ENCODE measurements at regions not wholly inside any gene's neighbourhood (a gene's known extent, or its start where the extent isn't known, plus 50 kb on each side); places are given as distances from the start of the nearest gene placed in this dataset.
"Not testable (repeated sequence)": the region's sequence is repeated elsewhere in the genome, so short reads cannot be mapped to it uniquely, and the experiment has no call there.

DNA sequence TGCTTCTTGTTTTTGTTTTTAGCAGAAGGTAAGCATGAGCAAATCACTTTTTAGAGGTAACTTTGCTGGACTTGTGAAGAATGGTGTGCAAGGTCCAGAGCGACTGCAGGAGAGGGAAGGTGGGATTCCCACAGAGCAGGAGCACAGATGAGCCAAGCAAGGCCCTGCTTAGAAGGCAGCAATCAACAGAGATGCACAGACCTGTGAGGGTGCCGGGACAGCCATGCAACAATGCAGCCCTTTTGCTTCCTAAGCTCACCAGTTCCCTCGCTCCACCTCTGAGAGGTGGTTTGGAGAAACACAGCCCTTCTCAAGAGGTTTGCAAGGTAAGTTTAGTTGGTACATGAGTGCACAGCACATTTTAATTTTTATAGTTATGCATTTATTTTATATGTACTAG is 85.1 kb upstream of the FBXO28 start:
- not testable (repeated sequence) for DNase-seq (ENCODE audit: low spot score)

GRCh38 chr1:224023122-224023521 is 90.8 kb upstream of the FBXO28 start:
- DNase-seq (ENCODE audit: low spot score): not testable (repeated sequence)

DNA sequence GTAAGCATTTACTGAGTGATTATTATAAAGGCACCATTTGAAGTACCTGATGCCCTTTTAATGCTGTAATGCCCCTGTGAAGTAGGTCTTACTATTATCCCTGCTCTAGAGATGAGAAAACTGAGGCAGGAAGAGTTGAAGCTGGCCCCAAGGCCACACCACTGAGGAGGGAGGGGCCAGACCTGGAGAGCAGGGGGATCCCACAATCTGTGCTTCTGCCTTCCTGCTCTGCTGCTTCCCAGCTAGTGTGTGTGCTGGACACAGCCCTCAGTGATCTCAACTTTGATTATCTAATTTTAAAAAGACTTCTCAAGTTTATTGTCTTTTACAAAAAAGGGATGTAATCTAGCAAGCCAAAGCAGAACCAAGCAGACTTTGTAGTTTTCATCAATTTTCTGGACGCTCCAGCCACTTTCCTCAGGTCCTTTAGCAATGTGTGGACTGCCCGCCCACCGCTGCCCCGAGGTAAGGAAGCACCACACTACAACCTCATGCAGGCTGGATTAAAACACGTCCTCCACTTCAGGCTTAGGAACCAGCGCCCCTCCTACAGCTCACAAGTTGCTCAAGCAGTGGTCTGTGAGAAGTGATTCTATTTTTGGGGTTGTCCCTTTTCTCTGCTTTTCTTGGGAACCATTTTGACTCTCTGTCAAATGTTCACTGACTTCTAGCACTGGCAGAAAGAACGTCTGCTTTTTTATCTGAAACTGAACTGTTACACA is 91.5 kb upstream of the FBXO28 start:
- not testable (repeated sequence) for DNase-seq (ENCODE audit: low spot score)

GRCh38 chr1:224019866-224020265 is 94.0 kb upstream of the FBXO28 start:
- DNase-seq (ENCODE audit: low spot score): not testable (repeated sequence)

DNA sequence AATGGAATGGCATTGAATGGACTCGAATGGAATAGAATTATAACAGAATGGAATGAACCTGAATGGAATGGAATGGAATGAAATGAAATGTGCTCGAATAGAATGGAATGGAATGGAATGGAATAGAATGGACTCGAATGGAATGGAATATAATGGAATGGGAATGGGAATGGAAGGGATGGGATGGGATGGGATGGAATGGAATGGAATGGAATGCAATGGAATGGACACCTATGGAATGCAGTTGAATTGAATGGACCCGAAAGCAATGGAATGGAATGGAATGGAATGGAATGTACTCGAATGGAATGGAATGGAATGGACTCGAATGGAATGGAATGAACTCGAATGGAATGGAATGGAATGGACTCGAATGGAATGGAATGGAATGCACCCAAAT is 98.1 kb upstream of the FBXO28 start:
- DNase-seq (ENCODE audit: low spot score): not testable (repeated sequence)

DNA sequence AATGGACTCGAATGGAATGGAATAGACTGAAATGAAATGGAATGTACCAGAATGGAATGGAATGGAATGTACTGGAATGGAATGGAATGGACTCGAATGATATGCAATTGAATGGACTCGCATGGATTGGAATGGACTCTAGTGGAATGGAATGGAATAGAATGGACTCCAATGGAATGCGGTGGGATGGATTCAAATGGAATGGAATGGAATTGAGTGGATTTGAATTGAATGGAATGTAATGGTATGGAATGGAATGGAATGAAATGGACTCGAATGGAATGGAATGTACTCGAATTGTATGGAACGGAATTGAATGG is 99.6 kb upstream of the FBXO28 start:
- DNase-seq (ENCODE audit: low spot score): no peak

DNA sequence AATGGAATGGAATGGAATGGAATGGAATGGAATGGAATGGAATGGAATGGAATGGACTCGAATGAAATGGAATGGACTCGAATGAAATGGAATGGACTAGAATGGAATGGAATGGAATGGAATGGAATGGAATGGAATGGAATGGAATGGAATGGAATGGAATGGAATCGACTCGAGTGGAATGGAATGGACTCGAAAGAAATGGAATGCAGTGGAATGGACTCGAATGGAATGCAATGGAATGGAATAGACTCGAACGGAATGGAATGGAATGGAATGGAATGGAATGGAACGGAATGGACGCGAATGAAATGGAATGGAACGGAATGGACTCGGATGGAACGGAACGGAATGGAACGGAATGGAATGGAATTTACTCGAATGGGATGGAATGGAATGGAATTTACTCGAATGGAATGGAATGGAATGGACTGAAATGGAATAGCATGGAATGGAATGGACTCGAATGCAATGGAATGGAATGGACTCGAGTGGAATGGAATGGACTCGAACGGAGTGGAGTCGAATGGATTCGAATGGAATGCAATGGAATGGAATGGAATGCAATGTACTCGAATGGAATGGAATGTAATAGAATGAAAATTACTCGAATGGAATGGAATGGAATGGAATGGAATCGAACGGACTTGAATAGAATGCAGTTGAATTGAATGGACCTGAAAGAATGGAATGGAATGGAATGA is 100.1 kb upstream of the FBXO28 start:
- not testable (repeated sequence) for DNase-seq (ENCODE audit: low spot score)

GRCh38 chr1:224012807-224013434 is 101.0 kb upstream of the FBXO28 start:
- not testable (repeated sequence) for DNase-seq (ENCODE audit: low spot score)

GRCh38 chr1:224012162-224012561 is 101.7 kb upstream of the FBXO28 start:
- not testable (repeated sequence) for DNase-seq (ENCODE audit: low spot score)

GRCh38 chr1:224011751-224012150 is 102.2 kb upstream of the FBXO28 start:
- not testable (repeated sequence) for DNase-seq (ENCODE audit: low spot score)

DNA sequence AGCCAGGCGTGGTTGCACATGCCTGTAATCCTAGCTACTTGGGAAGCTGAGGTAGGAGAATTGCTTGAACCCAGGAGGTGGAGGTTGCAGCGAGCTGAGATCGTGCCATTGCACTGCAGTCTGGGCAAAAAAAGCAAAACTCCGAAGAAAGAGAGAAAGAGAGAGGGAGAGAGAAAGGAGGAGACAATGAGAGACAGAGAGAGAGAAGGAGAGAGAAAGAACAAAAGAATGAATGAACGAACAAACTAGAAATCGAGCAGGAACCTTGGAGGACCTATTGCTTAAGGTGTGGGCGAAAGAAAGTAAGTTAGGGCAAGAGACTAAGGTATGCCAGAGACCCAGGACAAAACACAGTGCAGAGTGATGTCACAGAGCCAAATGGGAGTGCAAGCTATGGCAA is 102.8 kb upstream of the FBXO28 start:
- not testable (repeated sequence) for DNase-seq (ENCODE audit: low spot score)

- DNase-seq (ENCODE audit: low spot score): not testable (repeated sequence)
Observed at GRCh38 chr1:224005973-224006372, 107.9 kb upstream of the FBXO28 start.

DNA sequence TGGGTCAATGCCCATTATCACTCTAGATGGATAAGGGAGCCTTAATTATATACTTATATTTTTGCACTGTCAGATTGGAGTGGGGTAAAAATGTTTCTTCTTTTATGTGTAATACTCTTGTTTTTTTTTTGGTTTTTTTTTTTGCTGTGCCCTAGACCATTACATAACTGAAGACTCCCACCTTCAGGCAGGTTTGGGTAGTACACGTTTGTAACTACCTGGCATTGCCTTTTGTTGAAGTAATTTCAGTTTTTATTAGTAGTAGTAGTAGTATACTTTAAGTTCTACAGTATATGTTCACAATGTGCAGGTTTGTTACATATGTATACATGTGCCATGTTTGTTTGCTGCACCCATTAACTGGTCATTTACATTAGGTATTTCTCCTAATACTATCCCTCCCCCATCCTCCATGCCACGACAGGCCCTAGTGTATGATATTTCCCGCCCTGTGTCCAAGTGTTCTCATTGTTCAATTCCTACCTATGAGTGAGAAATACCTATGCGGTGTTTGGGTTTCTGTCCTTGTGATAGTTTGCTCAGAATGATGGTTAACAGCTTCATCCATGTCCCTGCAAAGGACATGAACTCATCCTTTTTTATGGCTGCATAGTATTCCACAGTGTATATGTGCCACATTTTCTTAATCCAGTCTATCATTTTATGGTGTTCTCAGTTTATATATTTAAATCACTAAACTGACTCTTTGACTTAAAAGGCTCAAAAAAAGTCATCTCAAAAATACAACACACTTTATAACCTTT is 109.2 kb upstream of the FBXO28 start:
- DNase-seq (ENCODE audit: low spot score): not testable (repeated sequence)

GRCh38 chr1:224003896-224004295 is 110.0 kb upstream of the FBXO28 start:
- DNase-seq (ENCODE audit: low spot score): not testable (repeated sequence)

DNA sequence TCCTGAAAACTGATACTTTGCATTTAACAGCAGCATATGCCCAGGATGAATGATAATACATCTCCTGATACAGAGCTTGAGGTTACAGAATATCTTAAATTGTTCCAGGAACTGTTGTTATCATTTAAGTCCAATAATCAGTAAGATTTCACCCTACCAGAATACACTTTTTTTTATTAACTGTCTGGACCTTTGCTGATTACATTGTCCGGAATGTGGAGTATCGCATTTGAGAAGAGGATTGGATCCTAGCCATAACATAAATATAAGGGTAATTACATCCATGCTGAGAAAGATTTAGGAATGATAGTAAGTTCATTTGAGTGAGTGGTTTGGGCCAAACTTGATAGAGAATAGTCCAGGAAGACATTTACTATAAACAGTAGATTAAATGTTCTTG is 112.2 kb upstream of the FBXO28 start:
- DNase-seq (ENCODE audit: low spot score): not testable (repeated sequence)

- not testable (repeated sequence) for DNase-seq (ENCODE audit: low spot score)
Observed at GRCh38 chr1:223999761-224000160, 114.2 kb upstream of the FBXO28 start.

DNA sequence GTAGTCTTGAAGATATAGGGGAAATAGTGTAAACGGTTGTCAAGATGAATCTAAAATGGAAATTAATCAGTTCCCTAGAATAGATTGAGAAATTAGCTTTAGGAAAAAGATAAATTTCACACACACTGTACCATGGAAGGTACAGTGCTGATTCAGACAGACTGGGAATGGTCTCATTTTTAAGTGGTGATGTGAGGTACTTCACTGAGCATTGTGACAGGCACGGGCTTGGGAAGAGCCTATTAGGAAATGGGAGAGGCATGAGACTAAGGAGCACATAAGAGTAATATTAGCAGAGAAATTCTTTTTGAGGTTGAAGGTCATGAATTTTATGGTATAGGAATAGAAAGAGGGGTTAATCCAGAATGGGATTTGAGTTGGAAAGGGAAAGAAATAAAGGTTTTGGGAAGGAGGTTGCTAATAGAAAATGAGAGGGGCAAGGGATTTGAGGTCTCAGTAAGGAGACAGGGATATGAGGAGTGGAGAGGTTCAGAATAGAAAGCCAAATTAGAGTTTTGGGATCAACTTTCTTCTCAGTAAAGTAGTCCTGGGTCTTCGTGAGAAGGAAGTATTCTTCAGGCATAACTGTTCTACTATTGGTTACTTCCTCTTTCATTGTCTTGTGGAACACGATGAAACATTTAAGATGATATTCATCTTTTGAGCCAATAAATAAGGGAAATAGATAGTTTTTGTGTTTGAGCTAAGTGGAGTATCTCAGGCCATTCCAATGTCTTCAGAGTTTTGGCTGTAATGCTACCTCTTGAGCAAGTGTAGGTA is 115.0 kb upstream of the FBXO28 start:
- not testable (repeated sequence) for DNase-seq (ENCODE audit: low spot score)

GRCh38 chr1:223996376-223996775 is 117.5 kb upstream of the FBXO28 start:
- not testable (repeated sequence) for DNase-seq (ENCODE audit: low spot score)

- DNase-seq (ENCODE audit: low spot score): peak; percentile 100
Observed at GRCh38 chr1:223992456-223993246, 121.3 kb upstream of the FBXO28 start.

GRCh38 chr1:223991297-223991857 is 122.5 kb upstream of the FBXO28 start:
- not testable (repeated sequence) for DNase-seq (ENCODE audit: low spot score)

Measured in ecto neural progenitor cell (in vitro differentiated cells).